ENCODE measurements at regions not wholly inside any gene's neighbourhood (a gene's known extent, or its start where the extent isn't known, plus 50 kb on each side); places are given as distances from the start of the nearest gene placed in this dataset.

GRCh38 chr3:25895031-25895430 lies 105.1 kb downstream of the OXSM start:
- Histone ChIP-seq H3K9me3 (ENCODE audit: insufficient read depth, low read length) (no peaks in the 10 kb centered on the region), H3K4me1 (ENCODE audit: insufficient read depth, insufficient read length) (no peaks in the 10 kb centered on the region), H3K9ac (ENCODE audit: insufficient read length, low read depth) (no peak overlapping the region), H3K36me3 (ENCODE audit: insufficient read depth, insufficient read length, low read length) (no peaks in the 10 kb centered on the region), H3K27me3 (ENCODE audit: insufficient read depth, insufficient read length) (no peaks in the 10 kb centered on the region), H3K4me3 (ENCODE audit: insufficient read length, low read depth) (no peak overlapping the region)
- TF ChIP-seq YY1 (IDR thresholded peaks at IDR 0.05; ENCODE audit: insufficient read depth, insufficient read length) (no peak), SUZ12 (IDR thresholded peaks at IDR 0.05; ENCODE audit: extremely low read depth, insufficient read depth, insufficient read length) (no peak), ZNF274 (IDR thresholded peaks at IDR 0.05; ENCODE audit: low read depth, low read length) (no peak)
- no peak for DNase-seq (ENCODE audit: low read depth, low spot score)

- no peak for DNase-seq (ENCODE audit: low read depth, low spot score)
- no peak overlapping the region for H3K4me3 ChIP-seq (ENCODE audit: insufficient read length, low read depth)
- no peaks in the 10 kb centered on the region for H3K9me3 ChIP-seq (ENCODE audit: insufficient read depth, low read length)
- TF ChIP-seq ZNF274 (IDR thresholded peaks at IDR 0.05; ENCODE audit: low read depth, low read length) (no peak), YY1 (IDR thresholded peaks at IDR 0.05; ENCODE audit: insufficient read depth, insufficient read length) (no peak), SUZ12 (IDR thresholded peaks at IDR 0.05; ENCODE audit: extremely low read depth, insufficient read depth, insufficient read length) (no peak)
- no peak overlapping the region for H3K9ac ChIP-seq (ENCODE audit: insufficient read length, low read depth)
- no peaks in the 10 kb centered on the region for H3K27me3 ChIP-seq (ENCODE audit: insufficient read depth, insufficient read length)
- H3K36me3 ChIP-seq (ENCODE audit: insufficient read depth, insufficient read length, low read length), result no peaks in the 10 kb centered on the region
- no peaks in the 10 kb centered on the region for H3K4me1 ChIP-seq (ENCODE audit: insufficient read depth, insufficient read length)
Measured at GRCh38 chr3:25895443-25895842, 105.6 kb downstream of the OXSM start.

GRCh38 chr3:25897019-25897418 lies 107.1 kb downstream of the OXSM start:
- Histone ChIP-seq H3K9ac (ENCODE audit: insufficient read length, low read depth) (no peak overlapping the region), H3K4me1 (ENCODE audit: insufficient read depth, insufficient read length) (no peaks in the 10 kb centered on the region), H3K27me3 (ENCODE audit: insufficient read depth, insufficient read length) (no peaks in the 10 kb centered on the region), H3K9me3 (ENCODE audit: insufficient read depth, low read length) (no peaks in the 10 kb centered on the region), H3K36me3 (ENCODE audit: insufficient read depth, insufficient read length, low read length) (no peaks in the 10 kb centered on the region), H3K4me3 (ENCODE audit: insufficient read length, low read depth) (no peak overlapping the region)
- no peak for DNase-seq (ENCODE audit: low read depth, low spot score)
- TF ChIP-seq SUZ12 (IDR thresholded peaks at IDR 0.05; ENCODE audit: extremely low read depth, insufficient read depth, insufficient read length), result no peak
- TF ChIP-seq YY1 (IDR thresholded peaks at IDR 0.05; ENCODE audit: insufficient read depth, insufficient read length), result no peak
- TF ChIP-seq ZNF274 (IDR thresholded peaks at IDR 0.05; ENCODE audit: low read depth, low read length), result no peak

GRCh38 chr3:25899352-25900101 lies 109.6 kb downstream of the OXSM start:
- Histone ChIP-seq H3K4me1 (ENCODE audit: insufficient read depth, insufficient read length) (no peaks in the 10 kb centered on the region), H3K9ac (ENCODE audit: insufficient read length, low read depth) (no peak overlapping the region), H3K4me3 (ENCODE audit: insufficient read length, low read depth) (no peak overlapping the region), H3K27me3 (ENCODE audit: insufficient read depth, insufficient read length) (no peaks in the 10 kb centered on the region), H3K36me3 (ENCODE audit: insufficient read depth, insufficient read length, low read length) (no peaks in the 10 kb centered on the region), H3K9me3 (ENCODE audit: insufficient read depth, low read length) (no peaks in the 10 kb centered on the region)
- DNase-seq (ENCODE audit: low read depth, low spot score), result no peak
- TF ChIP-seq ZNF274 (IDR thresholded peaks at IDR 0.05; ENCODE audit: low read depth, low read length) (no peak), YY1 (IDR thresholded peaks at IDR 0.05; ENCODE audit: insufficient read depth, insufficient read length) (no peak), SUZ12 (IDR thresholded peaks at IDR 0.05; ENCODE audit: extremely low read depth, insufficient read depth, insufficient read length) (no peak)

- Histone ChIP-seq H3K9me3 (ENCODE audit: insufficient read depth, low read length) (no peaks in the 10 kb centered on the region), H3K4me3 (ENCODE audit: insufficient read length, low read depth) (no peak overlapping the region), H3K4me1 (ENCODE audit: insufficient read depth, insufficient read length) (no peaks in the 10 kb centered on the region), H3K9ac (ENCODE audit: insufficient read length, low read depth) (no peak overlapping the region), H3K27me3 (ENCODE audit: insufficient read depth, insufficient read length) (no peaks in the 10 kb centered on the region), H3K36me3 (ENCODE audit: insufficient read depth, insufficient read length, low read length) (no peaks in the 10 kb centered on the region)
- TF ChIP-seq ZNF274 (IDR thresholded peaks at IDR 0.05; ENCODE audit: low read depth, low read length) (no peak), SUZ12 (IDR thresholded peaks at IDR 0.05; ENCODE audit: extremely low read depth, insufficient read depth, insufficient read length) (no peak), YY1 (IDR thresholded peaks at IDR 0.05; ENCODE audit: insufficient read depth, insufficient read length) (no peak)
- DNase-seq (ENCODE audit: low read depth, low spot score), result no peak
Measured at GRCh38 chr3:25900161-25900560, 110.3 kb downstream of the OXSM start.

- DNase-seq (ENCODE audit: low read depth, low spot score), result no peak
- TF ChIP-seq YY1 (IDR thresholded peaks at IDR 0.05; ENCODE audit: insufficient read depth, insufficient read length), result no peak
- no peak for TF ChIP-seq SUZ12 (IDR thresholded peaks at IDR 0.05; ENCODE audit: extremely low read depth, insufficient read depth, insufficient read length)
- no peak for TF ChIP-seq ZNF274 (IDR thresholded peaks at IDR 0.05; ENCODE audit: low read depth, low read length)
- Histone ChIP-seq H3K36me3 (ENCODE audit: insufficient read depth, insufficient read length, low read length) (no peaks in the 10 kb centered on the region), H3K9me3 (ENCODE audit: insufficient read depth, low read length) (no peaks in the 10 kb centered on the region), H3K4me3 (ENCODE audit: insufficient read length, low read depth) (no peak overlapping the region), H3K4me1 (ENCODE audit: insufficient read depth, insufficient read length) (no peaks in the 10 kb centered on the region), H3K27me3 (ENCODE audit: insufficient read depth, insufficient read length) (no peaks in the 10 kb centered on the region), H3K9ac (ENCODE audit: insufficient read length, low read depth) (no peak overlapping the region)
Measured at GRCh38 chr3:25901796-25902195, 111.9 kb downstream of the OXSM start.

GRCh38 chr3:25902586-25902985 lies 112.7 kb downstream of the OXSM start:
- no peak for DNase-seq (ENCODE audit: low read depth, low spot score)
- Histone ChIP-seq H3K4me3 (ENCODE audit: insufficient read length, low read depth) (no peak overlapping the region), H3K27me3 (ENCODE audit: insufficient read depth, insufficient read length) (no peaks in the 10 kb centered on the region), H3K36me3 (ENCODE audit: insufficient read depth, insufficient read length, low read length) (no peaks in the 10 kb centered on the region), H3K9ac (ENCODE audit: insufficient read length, low read depth) (no peak overlapping the region), H3K4me1 (ENCODE audit: insufficient read depth, insufficient read length) (no peaks in the 10 kb centered on the region), H3K9me3 (ENCODE audit: insufficient read depth, low read length) (no peaks in the 10 kb centered on the region)
- no peak for TF ChIP-seq ZNF274 (IDR thresholded peaks at IDR 0.05; ENCODE audit: low read depth, low read length)
- no peak for TF ChIP-seq SUZ12 (IDR thresholded peaks at IDR 0.05; ENCODE audit: extremely low read depth, insufficient read depth, insufficient read length)
- TF ChIP-seq YY1 (IDR thresholded peaks at IDR 0.05; ENCODE audit: insufficient read depth, insufficient read length), result no peak

Measured in NT2/D1 (cell line).